Tibial nerve (tissue), 3 donors: ENCODE measurements at regions not wholly inside any gene's neighbourhood (a gene's known extent, or its start where the extent isn't known, plus 50 kb on each side); places are given as distances from the start of the nearest gene placed in this dataset.

Experiments used
- CTCF ChIP-seq, 5 experiments: fragments of 200-600 bp in 3 of 5; fragments of 450-650 bp in 2 of 5; sonication (generic) in 3 of 5; IDR thresholded peaks; one replicate each; pipeline ENCODE4 v1.5.1; 2016 to 2019; ENCODE audit warnings: antibody characterized with exemption in 5 of 5, mild to moderate bottlenecking in 3 of 5, moderate library complexity in 2 of 5
- POLR2A ChIP-seq, 2 donors: fragments of 450-650 bp; IDR thresholded peaks; one replicate each; pipeline ENCODE4 v1.6.1; 2017; ENCODE audit warnings: antibody characterized with exemption in 2 of 2, mild to moderate bottlenecking in 2 of 2, moderate library complexity in 2 of 2

GRCh38 chr15:95284492-95284891 lies 1046.0 kb upstream of the NR2F2 start:
- TF ChIP-seq POLR2A (IDR thresholded peaks at IDR 0.05), result no peak
- TF ChIP-seq CTCF (IDR thresholded peaks at IDR 0.05), result no peak
